PC-9 (cell line): ENCODE measurements at regions not wholly inside any gene's neighbourhood (a gene's known extent, or its start where the extent isn't known, plus 50 kb on each side); places are given as distances from the start of the nearest gene placed in this dataset.

ENCODE experiments used
- BruUV-seq: library from RNA; stranded (reverse); fragments of 400-500 nt; replicated peaks from 2 replicates; lab custom pipeline; 2021; lab: Mats Ljungman, UMichigan
- CTCF ChIA-PET: fragments of 300-600 bp; sonication (Branson Sonifier 250); formaldehyde crosslinking; loops from one replicate; lab custom pipeline; 2022; ENCODE audit warnings: antibody characterized with exemption; lab: Charles Lee
- POLR2A ChIA-PET: fragments of 300-600 bp; sonication (Branson Sonifier 250); formaldehyde crosslinking; loops from one replicate; lab custom pipeline; 2022; ENCODE audit warnings: antibody characterized with exemption; ENCODE audit not compliant: unreplicated experiment; lab: Charles Lee
- DNase-seq, 2 experiments: peaks; one replicate each; pipeline versions ENCODE4 v3.0.0 to v3.0.0-alpha.2; 2015 to 2022; ENCODE audit warnings: mixed read lengths in 1 of 2
- H2AFZ ChIP-seq: fragments of 200-600 bp; sonication (generic); 2 replicates; pipeline ENCODE4 v1.8.1; 2017; ENCODE audit warnings: antibody characterized with exemption
- H3F3A ChIP-seq: fragments of 200-600 bp; sonication (generic); 2 replicates; pipeline ENCODE4 v1.8.1; 2017; ENCODE audit warnings: antibody characterized with exemption, mild to moderate bottlenecking, low read depth; ENCODE audit not compliant: insufficient read depth
- H3K27ac ChIP-seq: fragments of 200-600 bp; sonication (generic); 2 replicates; pipeline ENCODE4 v1.6.1; 2016; ENCODE audit warnings: mixed run types
- H3K27me3 ChIP-seq: fragments of 200-600 bp; sonication (generic); 2 replicates; pipeline ENCODE4 v1.6.1; 2016; ENCODE audit warnings: low read depth, mixed run types; ENCODE audit not compliant: insufficient read depth
- H3K36me3 ChIP-seq: fragments of 200-600 bp; sonication (generic); 2 replicates; pipeline ENCODE4 v1.6.1; 2016; ENCODE audit warnings: low read depth, mixed run types
- H3K4me1 ChIP-seq: fragments of 200-600 bp; sonication (generic); replicated peaks from 2 replicates; pipeline ENCODE4 v1.6.1; 2016; ENCODE audit warnings: mixed run types; ENCODE audit not compliant: insufficient read depth
- H3K4me2 ChIP-seq: fragments of 200-600 bp; sonication (generic); 2 replicates; pipeline ENCODE4 v1.6.1; 2017; ENCODE audit warnings: mixed run types
- H3K4me3 ChIP-seq: fragments of 200-600 bp; sonication (generic); 2 replicates; pipeline ENCODE4 v1.6.1; 2016; ENCODE audit warnings: mixed run types
- H3K79me2 ChIP-seq: fragments of 200-600 bp; sonication (generic); 2 replicates; pipeline ENCODE4 v1.6.1; 2017; ENCODE audit warnings: low read depth, mixed run types
- H3K9me2 ChIP-seq: fragments of 200-600 bp; sonication (generic); 2 replicates; pipeline ENCODE4 v1.8.1; 2017; ENCODE audit warnings: mild to moderate bottlenecking; ENCODE audit not compliant: insufficient read depth
- H3K9me3 ChIP-seq: fragments of 200-600 bp; sonication (generic); 2 replicates; pipeline ENCODE4 v1.8.1; 2016; ENCODE audit warnings: low read depth; ENCODE audit not compliant: insufficient read depth
- H4K20me1 ChIP-seq: fragments of 200-600 bp; sonication (generic); 2 replicates; pipeline ENCODE4 v1.8.1; 2017; ENCODE audit not compliant: insufficient read depth
- CTCF ChIP-seq: fragments of 200-600 bp; sonication (generic); conservative IDR thresholded peaks from 2 replicates; pipeline ENCODE4 v1.6.1; 2017; ENCODE audit warnings: mixed run types, antibody characterized with exemption, mild to moderate bottlenecking, moderate library complexity
- EZH2 ChIP-seq: fragments of 200-600 bp; sonication (generic); IDR thresholded peaks from 2 replicates; pipeline ENCODE4 v1.8.0; 2017; ENCODE audit warnings: antibody characterized with exemption, low read depth
- intact Hi-C: fragments of 100-400 bp; cut with micrococcal nuclease; formaldehyde crosslinking; loops from one replicate; pipeline ENCODE4 v1.10.0; 2022; ENCODE audit not compliant: unreplicated experiment

GRCh38 chr11:80584661-80585060 lies 1143.8 kb upstream of the TENM4 start:
- Histone ChIP-seq H3K4me1 (no peaks in the 10 kb centered on the region), H3K4me3 (no peak overlapping the region), H3K9me3 (no peaks in the 10 kb centered on the region; the same call in 1 of the 2 replicates), H3K4me2 (no peak overlapping the region), H3K9me2 (no peaks in the 10 kb centered on the region), H3K27ac (no peak overlapping the region), H4K20me1 (no peaks in the 10 kb centered on the region), H3K27me3 (no peaks in the 10 kb centered on the region), H2AFZ (no peak overlapping the region), H3F3A (no peaks in the 10 kb centered on the region), H3K36me3 (no peaks in the 10 kb centered on the region), H3K79me2 (no peaks in the 10 kb centered on the region)
- no peak for TF ChIP-seq EZH2
- no peak for TF ChIP-seq CTCF
- CTCF ChIA-PET = no interaction called here
- intact Hi-C loops = no loop called here
- DNase-seq = no peak
- BruUV-seq = no TSS peak
- POLR2A ChIA-PET = interaction anchor here (0.6 kb wide), 1 partner anchor 417 kb away, joined by 7 read pairs; no protein-coding TSS in a partner anchor

GRCh38 chr11:80569832-80570231 lies 1129.0 kb upstream of the TENM4 start:
- Histone ChIP-seq H3K4me1 (no peaks in the 10 kb centered on the region), H3K27ac (no peak overlapping the region), H2AFZ (no peak overlapping the region), H3K36me3 (no peaks in the 10 kb centered on the region), H4K20me1 (no peaks in the 10 kb centered on the region), H3K4me3 (no peak overlapping the region), H3K4me2 (no peak overlapping the region), H3F3A (no peaks in the 10 kb centered on the region), H3K9me2 (no peaks in the 10 kb centered on the region), H3K9me3 (0 out of 2 replicates have a peak, but pooled peaks cover 3% of the 10 kb centered on the region), H3K27me3 (no peaks in the 10 kb centered on the region), H3K79me2 (no peaks in the 10 kb centered on the region)
- CTCF ChIA-PET = no interaction called here
- no TSS peak for BruUV-seq
- POLR2A ChIA-PET = no interaction called here
- intact Hi-C loops = no loop called here
- TF ChIP-seq EZH2 (no peak), CTCF (no peak)
- no peak for DNase-seq

GRCh38 chr11:80565231-80565630 lies 1124.4 kb upstream of the TENM4 start:
- H3K4me3 ChIP-seq = no peak overlapping the region
- peak in 1 of 2 experiments; percentile 22 for DNase-seq
- no peak overlapping the region for H3K4me2 ChIP-seq
- H3K79me2 ChIP-seq = no peaks in the 10 kb centered on the region
- POLR2A ChIA-PET = no interaction called here
- BruUV-seq = no TSS peak
- H3K9me3 ChIP-seq = no peaks in the 10 kb centered on the region
- no peaks in the 10 kb centered on the region for H3K27me3 ChIP-seq
- H2AFZ ChIP-seq = no peak overlapping the region
- H3K27ac ChIP-seq = no peak overlapping the region
- no peaks in the 10 kb centered on the region for H3K36me3 ChIP-seq
- H3K9me2 ChIP-seq = no peaks in the 10 kb centered on the region
- no peaks in the 10 kb centered on the region for H3K4me1 ChIP-seq
- CTCF ChIA-PET = no interaction called here
- TF ChIP-seq CTCF (no peak), EZH2 (no peak)
- H3F3A ChIP-seq = no peaks in the 10 kb centered on the region
- intact Hi-C loops = no loop called here
- no peaks in the 10 kb centered on the region for H4K20me1 ChIP-seq
